H1 (cell line): ENCODE measurements at regions not wholly inside any gene's neighbourhood (a gene's known extent, or its start where the extent isn't known, plus 50 kb on each side); places are given as distances from the start of the nearest gene placed in this dataset.

Experiments
- CTCF ChIA-PET: fragments of 300-600 bp; sonication (Branson Sonifier 250); formaldehyde crosslinking; loops from one replicate; lab custom pipeline; 2021; ENCODE audit not compliant: partially characterized antibody; lab: Charles Lee
- POLR2A ChIA-PET: fragments of 300-600 bp; sonication (Branson Sonifier 250); formaldehyde crosslinking; loops from one replicate; lab custom pipeline; 2021; ENCODE audit warnings: inconsistent platforms; ENCODE audit not compliant: partially characterized antibody; lab: Charles Lee
- DNase-seq, 2 experiments: peaks; one replicate each; pipeline versions ENCODE4 v3.0.0 to v3.0.0-alpha.2; 2010 to 2022; ENCODE audit warnings: low spot score in 2 of 2, low read depth in 1 of 2, mixed read lengths in 1 of 2
- FAIRE-seq: peaks from 2 replicates; lab custom pipeline; 2011; peaks lifted over from hg19 to GRCh38; lab: Jason Lieb, UNC
- H2AFZ ChIP-seq: 2 replicates; pipeline ENCODE4 v1.8.1; 2012; ENCODE audit warnings: low read length, inconsistent platforms
- H2AK5ac ChIP-seq: 2 replicates; pipeline ENCODE4 v1.6.1; 2013; ENCODE audit warnings: low read depth, low read length
- H2BK120ac ChIP-seq: replicated peaks from 2 replicates; pipeline ENCODE3; 2013; ENCODE audit warnings: low read depth, low read length, inconsistent platforms
- H2BK12ac ChIP-seq: 2 replicates; pipeline ENCODE4 v1.6.1; 2013; ENCODE audit warnings: low read depth, low read length
- H2BK15ac ChIP-seq: 2 replicates; pipeline ENCODE4 v1.6.1; 2013; ENCODE audit warnings: low read length
- H2BK20ac ChIP-seq: 2 replicates; pipeline ENCODE4 v1.6.1; 2013; ENCODE audit warnings: low read length
- H2BK5ac ChIP-seq: 2 replicates; pipeline ENCODE4 v1.6.1; 2013; ENCODE audit warnings: low read depth, low read length
- H3K14ac ChIP-seq: 2 replicates; pipeline ENCODE4 v1.6.1; 2013; ENCODE audit warnings: inconsistent platforms; ENCODE audit not compliant: insufficient read length
- H3K18ac ChIP-seq: 2 replicates; pipeline ENCODE4 v1.6.1; 2013; ENCODE audit warnings: low read length; ENCODE audit errors: extremely low read depth
- H3K23ac ChIP-seq: 2 replicates; pipeline ENCODE4 v1.6.1; 2013; ENCODE audit warnings: inconsistent platforms; ENCODE audit not compliant: insufficient read length
- H3K23me2 ChIP-seq: 2 replicates; pipeline ENCODE4 v1.6.1; 2013; ENCODE audit warnings: low read depth, low read length
- H3K27ac ChIP-seq: 2 replicates; pipeline ENCODE4 v1.6.1; 2011; ENCODE audit warnings: low read depth, low read length, inconsistent platforms
- H3K27me3 ChIP-seq, 4 experiments: replicated peaks in 1 of 4; 1 replicate in 1 of 4; 2 replicates in 3 of 4; pipeline versions ENCODE4 v1.6.1 to v1.8.1; 2011 to 2013; ENCODE audit warnings: low read length in 3 of 4, mild to moderate bottlenecking in 3 of 4, inconsistent platforms in 2 of 4, mixed read lengths in 2 of 4, moderate library complexity in 1 of 4; ENCODE audit not compliant: control insufficient read depth in 3 of 4, insufficient read depth in 3 of 4; ENCODE audit errors: extremely low read depth in 1 of 4
- H3K36me3 ChIP-seq, 4 experiments: 2 replicates each; pipeline versions ENCODE4 v1.6.1 to v1.8.1; 2011 to 2013; ENCODE audit warnings: mild to moderate bottlenecking in 4 of 4, low read length in 3 of 4, moderate library complexity in 2 of 4, control low read depth in 1 of 4, inconsistent platforms in 1 of 4; ENCODE audit not compliant: insufficient read depth in 4 of 4, control insufficient read depth in 2 of 4
- H3K4ac ChIP-seq: replicated peaks from 2 replicates; pipeline ENCODE3; 2013; ENCODE audit warnings: low read length, low read depth, mixed read lengths, inconsistent platforms; ENCODE audit not compliant: insufficient read length
- H3K4me1 ChIP-seq, 4 experiments: replicated peaks in 1 of 4; 1 replicate in 1 of 4; 2 replicates in 3 of 4; pipeline versions ENCODE4 v1.6.1 to v1.8.1; 2011 to 2013; ENCODE audit warnings: low read length in 3 of 4, inconsistent platforms in 2 of 4, mixed read lengths in 1 of 4; ENCODE audit not compliant: insufficient read depth in 4 of 4, control insufficient read depth in 3 of 4
- H3K4me2 ChIP-seq, 2 experiments: 2 replicates each; pipeline versions ENCODE4 v1.6.1 to v1.8.1; 2011 to 2013; ENCODE audit warnings: low read depth in 2 of 2, low read length in 2 of 2, control low read depth in 1 of 2, inconsistent platforms in 1 of 2, mild to moderate bottlenecking in 1 of 2; ENCODE audit not compliant: insufficient read depth in 1 of 2
- H3K4me3 ChIP-seq, 4 experiments: fragments of 200-600, 300-600 bp in 1 of 4; sonication (generic), shearing (Covaris generic), sonication (Bioruptor Twin) in 1 of 4; 2 replicates each; pipeline versions ENCODE4 v1.5.1 to v1.8.1; 2011 to 2016; ENCODE audit warnings: low read length in 4 of 4, low read depth in 3 of 4, control low read depth in 2 of 4, inconsistent platforms in 2 of 4, mild to moderate bottlenecking in 2 of 4, mixed read lengths in 1 of 4, moderate library complexity in 1 of 4; ENCODE audit not compliant: insufficient read depth in 2 of 4; ENCODE audit errors: extremely low read depth in 1 of 4
- H3K56ac ChIP-seq: replicated peaks from 2 replicates; pipeline ENCODE3; 2013; ENCODE audit warnings: low read depth, mild to moderate bottlenecking, mixed read lengths, low read length, inconsistent platforms; ENCODE audit not compliant: insufficient read length
- H3K79me1 ChIP-seq: 2 replicates; pipeline ENCODE4 v1.6.1; 2013; ENCODE audit warnings: low read depth, low read length, control low read depth
- H3K79me2 ChIP-seq, 2 experiments: 2 replicates each; pipeline versions ENCODE4 v1.6.1 to v1.8.1; 2012 to 2013; ENCODE audit warnings: low read length in 2 of 2, mild to moderate bottlenecking in 2 of 2, inconsistent platforms in 1 of 2; ENCODE audit not compliant: insufficient read depth in 2 of 2, control insufficient read depth in 1 of 2
- H3K9ac ChIP-seq, 4 experiments: replicated peaks in 1 of 4; 1 replicate in 1 of 4; 2 replicates in 3 of 4; pipeline versions ENCODE4 v1.6.1 to v1.8.1; 2011 to 2013; ENCODE audit warnings: low read depth in 3 of 4, low read length in 3 of 4, control low read depth in 2 of 4, mild to moderate bottlenecking in 2 of 4, moderate library complexity in 2 of 4, inconsistent platforms in 1 of 4; ENCODE audit errors: extremely low read depth in 1 of 4
- H3K9me3 ChIP-seq, 2 experiments: 2 replicates each; pipeline versions ENCODE4 v1.6.1 to v1.8.1; 2012 to 2013; ENCODE audit warnings: mild to moderate bottlenecking in 2 of 2, moderate library complexity in 2 of 2, control low read depth in 1 of 2, inconsistent platforms in 1 of 2, low read depth in 1 of 2, low read length in 1 of 2, mixed read lengths in 1 of 2; ENCODE audit not compliant: insufficient read depth in 2 of 2
- H4K20me1 ChIP-seq, 2 experiments: replicated peaks in 1 of 2; 2 replicates each; pipeline versions ENCODE3 to v1.8.1; 2011 to 2013; ENCODE audit warnings: inconsistent platforms in 2 of 2, low read length in 2 of 2, mild to moderate bottlenecking in 1 of 2; ENCODE audit not compliant: insufficient read depth in 2 of 2, control insufficient read depth in 1 of 2
- H4K5ac ChIP-seq: 2 replicates; pipeline ENCODE4 v1.6.1; 2013; ENCODE audit warnings: low read length, low read depth, mixed read lengths, inconsistent platforms; ENCODE audit not compliant: insufficient read length
- H4K8ac ChIP-seq: 2 replicates; pipeline ENCODE4 v1.8.0; 2013; ENCODE audit warnings: mild to moderate bottlenecking, moderate library complexity, low read length, inconsistent platforms; ENCODE audit not compliant: insufficient read depth; ENCODE audit errors: extremely low read depth
- H4K91ac ChIP-seq: replicated peaks from 2 replicates; pipeline ENCODE3; 2013; ENCODE audit warnings: low read length, mixed read lengths, inconsistent platforms; ENCODE audit not compliant: insufficient read length
- CEBPB ChIP-seq: IDR thresholded peaks from 2 replicates; pipeline ENCODE4 v1.6.1; 2012; ENCODE audit warnings: low read depth, low read length
- CREB1 ChIP-seq: IDR thresholded peaks from 2 replicates; pipeline ENCODE4 v1.6.1; 2012; ENCODE audit warnings: inconsistent platforms
- SIX5 ChIP-seq: IDR thresholded peaks from 2 replicates; pipeline ENCODE4 v1.6.1; 2011; ENCODE audit warnings: mild to moderate bottlenecking, low read depth, low read length
- USF2 ChIP-seq: IDR thresholded peaks from 2 replicates; pipeline ENCODE4 v1.6.1; 2011; ENCODE audit warnings: low read length, improper control_type of control experiment
- WGBS, 2 experiments: shearing (Covaris generic) in 1 of 2; methylation state at CpG; one replicate each; pipeline versions ENCODE4 v1.1.6 to v1.1.7; 2013 to 2015; ENCODE audit warnings: low lambda C conversion rate in 2 of 2, mixed read lengths in 2 of 2, inconsistent platforms in 1 of 2, low coverage in 1 of 2, missing lambda C conversion rate in 1 of 2; ENCODE audit not compliant: insufficient replicate concordance in 2 of 2, insufficient coverage in 1 of 2, insufficient read length in 1 of 2; ENCODE audit errors: extremely low coverage in 1 of 2, missing lambda C conversion rate in 1 of 2; 5-methylcytosine and 5-hydroxymethylcytosine counted together

GRCh38 chr16:63200940-63201339 lies 1164.7 kb upstream of the CDH8 start:
- no peak overlapping the region for H3K4me2 ChIP-seq
- H3K23ac ChIP-seq = no peak overlapping the region
- H2AFZ ChIP-seq = no peak overlapping the region
- no peak overlapping the region for H3K4me3 ChIP-seq
- no peak overlapping the region for H2BK20ac ChIP-seq
- no peak for FAIRE-seq
- no peak overlapping the region for H4K8ac ChIP-seq
- no peak for DNase-seq
- no peak overlapping the region for H3K9ac ChIP-seq
- no peak overlapping the region for H3K18ac ChIP-seq
- H3K9me3 ChIP-seq = no peaks in the 10 kb centered on the region
- no peak overlapping the region for H2BK12ac ChIP-seq
- H3K4ac ChIP-seq = no peak overlapping the region
- no peaks in the 10 kb centered on the region for H3K36me3 ChIP-seq
- H3K27me3 ChIP-seq = no peaks in the 10 kb centered on the region
- no peak overlapping the region for H2BK15ac ChIP-seq
- no peaks in the 10 kb centered on the region for H3K79me1 ChIP-seq
- no peak overlapping the region for H2BK120ac ChIP-seq
- H3K27ac ChIP-seq = no peak overlapping the region
- H2BK5ac ChIP-seq = no peak overlapping the region
- no peaks in the 10 kb centered on the region for H3K79me2 ChIP-seq
- POLR2A ChIA-PET = no interaction called here
- no peaks in the 10 kb centered on the region for H4K20me1 ChIP-seq
- no peaks in the 10 kb centered on the region; the same call in 1 of the 2 replicates for H3K23me2 ChIP-seq
- H3K56ac ChIP-seq = no peak overlapping the region
- H3K4me1 ChIP-seq = no peaks in the 10 kb centered on the region
- WGBS, 2 experiments = 69% methylated on average over 2 of the region's 2 CpGs; no CpG with 5 or more reads in 1 of the 2 experiments
- CTCF ChIA-PET = interaction anchor here (0.6 kb wide), 1 partner anchor 604 kb away, joined by 3 read pairs; no protein-coding TSS in a partner anchor
- H4K5ac ChIP-seq = no peak overlapping the region
- no peak overlapping the region for H4K91ac ChIP-seq
- no peak overlapping the region for H3K14ac ChIP-seq
- no peak overlapping the region for H2AK5ac ChIP-seq
- TF ChIP-seq CREB1 (no peak), SIX5 (no peak), USF2 (no peak), CEBPB (no peak)
- TF ChIP-seq, all 59 proteins: peak for 0
